Heart left ventricle (tissue), 13 donors: ENCODE measurements at regions not wholly inside any gene's neighbourhood (a gene's known extent, or its start where the extent isn't known, plus 50 kb on each side); places are given as distances from the start of the nearest gene placed in this dataset.

Experiments used
- CTCF ChIP-seq, 12 donors: fragments of 200-600 bp; sonication (generic) in 4 of 12; IDR thresholded peaks; one replicate each; pipeline versions ENCODE4 v1.5.0 to v1.8.0; 2018 to 2022; ENCODE audit warnings: antibody characterized with exemption in 12 of 12, mild to moderate bottlenecking in 5 of 12
- POLR2A ChIP-seq, 2 donors: fragments of 450-650 bp; IDR thresholded peaks; one replicate each; pipeline ENCODE4 v1.6.1; 2017; ENCODE audit warnings: antibody characterized with exemption in 2 of 2, mild to moderate bottlenecking in 2 of 2, moderate library complexity in 2 of 2
- donor health status: ischemic (EF 13 %, LVEDD 7.1; RV severe dilation, severe dysfunction).
- donor health status: DM: no; HTN: yes; CAD: no.
- donor health status: DM: no; HTN: no; CAD: no.
- donor health status: ischemic (EF 25% LVEDD 6.9; RV normal size, moderate dysfunction).
- donor health status: ischemic (EF 25% LVEDD 5.7; RV mildly dilated, moderate dysfunction).
- donor health status: ischemic (EF 35%, LVEDD 5.7; RV mildly dilated, moderate dysfunction).
- donor health status: nonischemic (EF 11% LVEDD 7.7; RV severe dilation, severe dysfunction).
- donor health status: DM: yes; HTN: yes; CAD: no.
- donor health status: PGD.
- donor health status: ischemic (EF 29% LVEDD 5.4; RV normal size, mild dysfunction).
- donor health status: nonischemic (EF 23%, LVEDD 6.1; RV moderate dilation, normal function).

- TF ChIP-seq POLR2A (IDR thresholded peaks at IDR 0.05) (no peak), CTCF (IDR thresholded peaks at IDR 0.05) (no peak)
Observed at GRCh38 chr14:79989990-79990389, 221.3 kb downstream of the DIO2 start.
